GM12874 (cell line): ENCODE measurements at regions not wholly inside any gene's neighbourhood (a gene's known extent, or its start where the extent isn't known, plus 50 kb on each side); places are given as distances from the start of the nearest gene placed in this dataset.

Experiments
- TF ChIP-seq, protein P1 (sequence below): IDR thresholded peaks from 2 replicates; pipeline ENCODE4 v1.5.1; 2011; ENCODE audit warnings: low read depth, mild to moderate bottlenecking, control low read depth, low read length, moderate library complexity; ENCODE audit not compliant: insufficient read depth

DNA sequence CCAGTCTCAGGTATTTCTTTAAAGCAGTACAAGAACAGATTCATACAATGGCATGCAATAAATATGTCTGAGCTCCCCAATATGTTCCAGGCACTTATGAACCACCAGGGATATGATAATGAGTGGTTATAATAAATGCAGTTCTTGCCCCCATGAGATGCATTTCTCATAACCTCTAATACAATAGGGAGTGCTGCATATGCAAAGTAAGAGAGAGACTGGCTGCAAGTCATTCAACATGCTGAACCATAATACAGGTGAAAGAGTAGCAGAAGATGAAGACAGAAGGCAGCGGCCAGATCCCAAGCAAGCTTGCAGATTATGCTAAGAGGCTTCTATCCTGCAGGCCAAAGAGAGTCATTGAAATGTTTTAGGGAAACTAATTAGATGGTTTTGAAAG, 96.7 kb downstream of the CHD9NB start:
- TF ChIP-seq, protein P1, sequence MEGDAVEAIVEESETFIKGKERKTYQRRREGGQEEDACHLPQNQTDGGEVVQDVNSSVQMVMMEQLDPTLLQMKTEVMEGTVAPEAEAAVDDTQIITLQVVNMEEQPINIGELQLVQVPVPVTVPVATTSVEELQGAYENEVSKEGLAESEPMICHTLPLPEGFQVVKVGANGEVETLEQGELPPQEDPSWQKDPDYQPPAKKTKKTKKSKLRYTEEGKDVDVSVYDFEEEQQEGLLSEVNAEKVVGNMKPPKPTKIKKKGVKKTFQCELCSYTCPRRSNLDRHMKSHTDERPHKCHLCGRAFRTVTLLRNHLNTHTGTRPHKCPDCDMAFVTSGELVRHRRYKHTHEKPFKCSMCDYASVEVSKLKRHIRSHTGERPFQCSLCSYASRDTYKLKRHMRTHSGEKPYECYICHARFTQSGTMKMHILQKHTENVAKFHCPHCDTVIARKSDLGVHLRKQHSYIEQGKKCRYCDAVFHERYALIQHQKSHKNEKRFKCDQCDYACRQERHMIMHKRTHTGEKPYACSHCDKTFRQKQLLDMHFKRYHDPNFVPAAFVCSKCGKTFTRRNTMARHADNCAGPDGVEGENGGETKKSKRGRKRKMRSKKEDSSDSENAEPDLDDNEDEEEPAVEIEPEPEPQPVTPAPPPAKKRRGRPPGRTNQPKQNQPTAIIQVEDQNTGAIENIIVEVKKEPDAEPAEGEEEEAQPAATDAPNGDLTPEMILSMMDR: no peak

- TF ChIP-seq, protein P1: no peak
Observed at GRCh38 chr16:52953215-52953614, 99.5 kb downstream of the CHD9NB start.

DNA sequence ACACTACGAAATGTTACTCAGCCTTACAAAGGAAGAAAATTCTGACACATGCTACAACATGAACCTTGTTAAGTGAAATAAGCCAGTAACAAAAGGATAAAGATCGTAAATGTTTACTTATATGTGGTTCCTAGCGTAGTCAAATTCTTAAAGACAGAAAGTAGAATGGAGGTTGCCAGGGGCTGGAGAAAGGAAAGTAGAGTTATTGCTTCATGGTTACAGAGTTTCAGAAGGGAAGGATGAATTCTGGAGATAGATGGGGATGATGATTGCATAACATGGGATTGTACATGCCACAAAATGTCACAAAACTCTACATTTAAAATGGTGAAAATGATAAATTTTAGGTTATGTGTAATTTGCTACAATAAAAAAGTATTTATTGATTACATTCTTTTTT, 103.8 kb downstream of the CHD9NB start:
- TF ChIP-seq, protein P1: no peak

GRCh38 chr16:52932321-52932720, 120.4 kb downstream of the CHD9NB start:
- TF ChIP-seq, protein P1: no peak

- TF ChIP-seq, protein P1: no peak
Observed at GRCh38 chr16:52929478-52930400, 123.0 kb downstream of the CHD9NB start.

DNA sequence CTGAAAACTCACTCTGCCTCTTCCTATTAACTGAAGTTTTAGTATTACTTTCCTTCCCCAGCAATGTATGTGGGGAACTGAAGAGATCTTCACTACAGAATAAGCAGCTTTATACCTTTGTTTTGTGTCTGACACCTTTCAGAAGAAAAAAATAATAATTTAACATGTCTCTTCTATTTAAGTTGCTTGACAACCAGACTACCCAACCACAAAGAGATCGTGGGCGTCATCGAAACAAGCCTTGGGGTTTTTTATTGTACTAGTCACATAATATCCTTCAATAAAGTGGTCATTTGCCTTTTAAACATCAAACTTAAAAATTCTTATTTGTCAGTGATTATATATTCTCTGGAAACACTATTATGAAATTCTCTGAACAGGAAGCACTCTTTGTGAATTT, 123.7 kb downstream of the CHD9NB start:
- TF ChIP-seq, protein P1: no peak

GRCh38 chr16:52925143-52925542, 127.6 kb downstream of the CHD9NB start:
- TF ChIP-seq, protein P1: no peak
